GM18868 (cell line): ENCODE measurements at regions not wholly inside any gene's neighbourhood (a gene's known extent, or its start where the extent isn't known, plus 50 kb on each side); places are given as distances from the start of the nearest gene placed in this dataset.

ENCODE experiments used
- ATAC-seq: cut with Tn5 transposase; IDR thresholded peaks from one replicate; pipeline ENCODE4 v1.9.1; 2021; ENCODE audit warnings: mild to moderate bottlenecking, moderate library complexity; ENCODE audit not compliant: unreplicated experiment

DNA sequence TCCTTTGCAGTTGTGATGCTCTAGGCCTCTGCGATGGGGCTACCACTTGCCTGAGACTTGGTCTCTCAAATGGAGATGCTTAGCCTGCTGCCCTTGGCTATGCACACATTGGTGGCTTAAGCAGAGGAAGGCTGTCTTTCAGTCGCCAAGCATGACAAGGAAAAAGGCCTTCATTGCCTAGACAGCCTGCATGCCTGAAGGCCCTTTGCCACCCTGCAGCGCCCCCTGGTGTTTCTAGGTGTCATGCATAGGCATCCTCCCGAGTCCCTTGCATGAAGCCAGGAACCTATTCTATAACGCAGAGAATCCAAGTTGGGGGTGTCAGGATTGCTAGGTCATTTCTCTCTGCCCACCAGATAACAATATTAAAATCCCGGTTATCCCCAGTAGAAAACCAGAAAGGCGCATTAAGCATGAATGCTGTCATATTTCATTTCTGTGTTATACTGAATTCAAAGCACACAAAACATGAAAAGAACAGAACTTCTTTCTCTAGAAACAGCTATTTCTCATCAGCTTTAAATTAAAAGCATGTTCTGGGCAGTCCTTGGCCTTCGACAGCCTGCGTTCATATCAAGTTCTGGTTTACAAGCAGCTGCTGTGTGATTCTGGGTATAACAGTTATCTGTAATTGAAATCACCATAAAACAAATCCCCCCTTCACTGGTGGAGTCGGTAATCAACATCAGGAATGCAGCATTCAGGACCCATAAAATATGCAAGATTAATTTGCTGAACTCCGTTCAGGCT lies 59.7 kb upstream of the TRPC7 start:
- peak; percentile 93 for ATAC-seq

DNA sequence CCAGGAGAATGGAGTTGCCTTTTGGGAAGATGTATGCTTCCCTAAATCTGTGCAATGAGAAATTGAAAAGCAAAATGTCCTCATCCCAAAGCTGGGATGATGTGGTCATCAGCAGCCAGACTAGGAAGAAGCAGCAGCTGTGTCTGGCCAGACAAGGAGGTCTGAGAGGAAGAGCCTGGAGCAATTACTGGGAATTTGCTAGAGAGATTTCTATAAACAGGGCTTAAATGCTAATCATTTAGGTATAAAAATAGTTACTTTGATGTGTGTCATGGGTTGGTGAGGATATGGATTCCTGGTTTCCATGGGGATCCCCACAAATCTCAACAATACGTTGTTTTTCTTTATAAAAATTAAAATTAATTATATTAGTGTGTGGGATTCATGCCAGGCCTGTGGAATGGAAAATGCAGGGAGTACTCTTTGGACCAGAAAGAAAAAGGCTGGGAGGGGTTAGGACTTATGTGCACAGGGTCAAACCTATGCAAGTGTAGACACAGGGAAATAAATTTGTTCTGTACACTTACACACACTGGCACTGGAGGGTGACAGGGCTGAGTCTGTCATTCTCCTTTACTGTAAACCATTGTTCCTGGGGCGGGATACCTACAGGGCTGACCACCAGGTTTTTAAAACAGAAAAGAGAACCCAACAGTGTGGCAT lies 58.7 kb upstream of the TRPC7 start:
- no peak for ATAC-seq

DNA sequence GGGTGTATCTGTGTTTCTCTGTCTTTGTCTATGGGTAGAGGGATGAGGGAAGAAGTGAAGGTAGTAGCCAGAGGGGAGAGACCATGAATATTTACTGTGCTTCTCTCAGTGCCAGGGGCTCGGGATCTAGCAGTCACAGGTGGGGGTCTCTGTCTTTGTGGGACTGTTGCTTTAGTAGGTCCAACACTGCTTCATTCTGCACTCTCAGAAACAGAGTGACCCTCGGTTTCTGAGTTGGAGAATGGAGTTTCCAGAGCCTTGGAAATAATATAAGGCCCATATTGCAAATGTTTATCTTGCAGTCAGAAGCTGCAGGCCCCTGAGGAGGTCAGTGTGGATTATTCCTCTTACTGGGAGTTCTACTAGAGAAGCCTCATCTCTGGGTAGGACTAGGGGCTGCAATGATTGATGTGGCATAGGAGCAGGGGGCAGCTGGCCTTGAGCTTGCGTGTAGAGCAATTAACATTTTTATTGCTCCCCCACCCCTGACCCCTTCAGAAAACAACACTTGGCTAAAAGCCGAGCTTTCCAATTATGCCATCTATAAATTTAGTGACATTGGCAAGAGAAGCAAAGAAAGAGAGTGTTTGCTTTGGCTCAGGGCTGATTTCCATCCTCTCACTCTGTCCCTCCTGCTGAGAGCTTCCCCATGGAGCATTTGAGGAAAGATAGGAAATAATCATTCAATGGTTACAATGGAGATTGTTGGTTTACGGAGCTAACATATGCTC lies 55.0 kb upstream of the TRPC7 start:
- no peak for ATAC-seq

DNA sequence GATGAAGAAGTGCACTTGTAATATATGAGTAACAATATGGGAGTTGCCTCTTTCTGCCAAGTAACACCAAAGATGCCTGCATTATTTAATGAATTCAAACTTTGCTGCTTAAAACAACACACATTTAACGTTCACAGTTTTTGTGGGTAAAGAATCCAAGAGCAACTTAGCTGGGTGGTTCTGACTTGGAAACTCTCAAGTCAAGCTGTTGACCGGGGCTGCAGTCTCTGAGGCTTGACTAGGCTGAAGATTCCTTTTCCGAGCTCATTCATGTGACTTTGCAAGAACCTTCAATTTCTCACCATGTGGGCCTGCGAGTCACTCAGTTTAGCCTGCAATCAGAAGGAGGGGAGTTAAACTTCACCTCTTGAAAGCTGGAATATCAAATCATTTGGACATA lies 53.0 kb upstream of the TRPC7 start:
- ATAC-seq: no peak
